ENCODE measurements at regions not wholly inside any gene's neighbourhood (a gene's known extent, or its start where the extent isn't known, plus 50 kb on each side); places are given as distances from the start of the nearest gene placed in this dataset.

- TF ChIP-seq EP300 (IDR thresholded peaks at IDR 0.05) (no peak), POLR2AphosphoS5 (IDR thresholded peaks at IDR 0.05) (no peak), POLR2A (IDR thresholded peaks at IDR 0.05) (no peak), CTCF (IDR thresholded peaks at IDR 0.05) (no peak)
These were observed 102.8 kb downstream of the PJA1 start for GRCh38 chrX:69062493-69062892.

Data from sigmoid colon (tissue), 4 donors.